Activated T-cell treated with anti-CD3 and anti-CD28 coated beads, Interleukin-2, amount 50 U/mL, for 48 hours (primary cell): ENCODE measurements at regions not wholly inside any gene's neighbourhood (a gene's known extent, or its start where the extent isn't known, plus 50 kb on each side); places are given as distances from the start of the nearest gene placed in this dataset.
A peak's percentile ranks its signal among the peaks of the same experiment; 100 is the strongest.
"Not testable (repeated sequence)": the region's sequence is repeated elsewhere in the genome, so short reads cannot be mapped to it uniquely, and the experiment has no call there.

Source experiments
- DNase-seq, 2 experiments: peaks; one replicate each; pipeline ENCODE4 v3.0.0-alpha.2; 2020

DNA sequence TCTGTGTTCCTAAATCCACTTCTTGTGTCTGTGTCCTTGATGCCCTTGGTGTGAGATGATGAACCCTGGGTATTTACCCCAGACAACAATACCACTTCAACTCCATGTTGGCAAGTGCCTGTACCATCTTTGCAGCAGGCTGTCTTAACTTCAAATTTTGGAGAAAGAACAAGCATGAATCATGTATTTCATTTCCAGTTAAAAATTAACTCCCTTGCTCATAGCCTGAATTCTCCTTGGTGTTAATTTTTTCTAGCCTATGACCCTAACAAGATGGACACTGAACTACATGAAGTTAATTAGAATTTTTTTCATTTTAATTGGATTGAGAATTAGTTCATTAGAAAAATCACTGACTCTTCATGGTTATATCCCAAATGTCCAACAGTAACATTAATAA is 267.8 kb upstream of the INTU start:
- DNase-seq = no peak

DNA sequence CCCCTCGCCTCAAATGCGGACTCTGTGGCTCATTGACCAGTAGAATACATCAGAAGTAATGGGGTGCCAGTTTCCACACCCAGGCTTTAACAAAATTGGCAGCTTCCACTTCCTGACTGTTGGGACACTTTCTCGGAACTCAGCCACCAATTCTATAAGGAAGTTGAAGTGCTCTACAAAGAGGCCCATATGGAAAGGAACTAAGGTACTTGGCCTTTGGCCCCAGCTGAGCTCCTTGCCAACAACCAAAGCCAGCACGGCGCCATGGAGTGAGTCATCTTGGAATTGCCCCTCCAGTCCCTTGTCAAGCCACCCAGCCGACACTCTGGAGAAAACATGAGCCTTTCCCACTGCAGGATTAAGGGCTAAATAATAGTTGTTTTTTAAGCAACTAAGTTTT is 262.2 kb upstream of the INTU start:
- DNase-seq = no peak

DNA sequence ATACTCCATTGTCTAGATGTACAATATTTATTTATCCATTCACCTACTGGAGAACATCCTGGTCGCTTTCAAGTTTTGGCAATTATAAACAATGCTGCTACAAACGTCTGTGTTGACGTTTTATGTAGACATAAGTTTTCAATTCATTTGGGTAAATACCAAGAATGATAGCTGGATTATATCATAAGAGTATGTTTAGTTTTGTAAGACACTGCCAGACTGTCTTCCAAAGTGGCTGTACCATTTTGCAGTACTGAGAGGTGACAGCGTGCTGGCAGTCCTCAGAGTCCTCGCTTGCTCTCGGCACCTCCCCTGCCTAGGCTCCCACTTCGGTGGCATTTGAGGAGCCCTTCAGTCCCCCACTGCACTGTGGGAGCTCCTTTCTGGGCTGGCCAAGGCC is 253.3 kb upstream of the INTU start:
- no peak for DNase-seq

DNA sequence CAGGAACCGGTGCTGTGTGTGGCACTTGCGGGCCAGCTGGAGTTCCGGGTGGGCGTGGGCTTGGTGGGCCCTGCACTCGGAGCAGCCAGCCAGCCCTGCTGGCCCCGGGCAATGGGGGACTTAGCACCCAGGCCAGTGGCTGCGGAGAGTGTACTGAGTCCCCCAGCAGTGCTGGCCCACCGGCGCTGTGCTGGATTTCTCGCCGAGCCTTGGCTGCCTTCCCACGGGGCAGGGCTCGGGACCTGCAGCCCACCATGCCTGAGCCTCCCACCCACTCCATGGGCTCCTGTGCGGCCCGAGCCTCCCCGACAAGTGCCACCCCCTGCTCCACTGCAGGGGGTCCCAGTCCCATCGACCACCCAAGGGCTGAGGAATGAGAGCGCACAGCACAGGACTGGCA is 252.8 kb upstream of the INTU start:
- DNase-seq = not testable (repeated sequence)

DNA sequence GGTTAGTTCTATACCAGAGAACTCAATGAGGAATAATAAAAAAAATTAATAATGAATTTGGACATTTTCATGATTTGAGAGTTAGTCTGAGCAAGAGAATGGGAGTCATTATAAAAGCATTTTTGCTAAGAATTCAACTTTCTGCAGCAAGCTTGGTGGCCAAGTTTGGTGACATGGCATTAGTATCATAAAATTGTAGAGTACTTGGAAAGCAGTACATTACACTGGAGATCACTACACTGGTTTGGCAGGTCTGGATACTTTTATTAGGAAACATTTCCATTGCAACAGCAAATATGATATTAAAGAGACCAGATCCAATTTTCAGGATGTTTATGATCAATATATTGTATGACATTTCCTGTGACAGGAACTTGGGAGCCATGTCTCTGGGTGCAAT is 249.1 kb upstream of the INTU start:
- DNase-seq = no peak

DNA sequence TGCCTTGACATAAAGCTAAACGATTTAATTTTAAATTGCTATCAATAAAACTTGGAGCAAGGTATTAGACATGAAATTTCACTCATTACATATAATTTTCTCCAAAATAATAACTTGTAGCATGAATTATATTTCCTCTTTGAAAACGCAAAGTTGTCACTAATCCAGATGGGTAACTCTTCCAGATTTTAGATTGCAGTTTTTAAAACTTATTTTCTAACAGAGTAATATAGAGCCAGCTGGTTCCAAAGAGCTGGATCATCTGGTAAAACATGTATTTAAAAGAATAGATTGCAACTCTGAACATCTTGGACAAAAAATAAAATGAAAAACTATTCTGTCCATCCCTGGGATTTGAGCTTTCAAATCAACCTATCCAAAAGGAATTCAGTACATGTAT is 238.2 kb upstream of the INTU start:
- no peak for DNase-seq

DNA sequence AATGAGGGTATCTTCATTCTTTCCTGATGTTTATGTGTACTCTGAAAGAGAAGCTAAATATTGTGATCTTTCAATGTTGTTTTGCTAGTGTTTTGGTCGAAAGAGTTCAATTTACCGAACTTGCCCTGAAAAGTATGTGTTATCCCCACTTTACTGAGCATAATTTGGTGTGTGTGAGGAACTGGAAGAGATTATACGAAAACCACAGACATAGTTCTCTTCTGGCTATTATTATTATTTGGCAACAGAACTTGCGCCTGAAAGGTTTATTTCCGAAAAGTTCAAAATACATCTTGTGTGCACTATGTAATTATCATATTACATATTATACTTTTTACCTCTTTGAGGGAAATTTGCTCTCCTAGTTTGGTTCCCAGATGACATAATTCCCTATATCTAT is 232.5 kb upstream of the INTU start:
- no peak for DNase-seq

DNA sequence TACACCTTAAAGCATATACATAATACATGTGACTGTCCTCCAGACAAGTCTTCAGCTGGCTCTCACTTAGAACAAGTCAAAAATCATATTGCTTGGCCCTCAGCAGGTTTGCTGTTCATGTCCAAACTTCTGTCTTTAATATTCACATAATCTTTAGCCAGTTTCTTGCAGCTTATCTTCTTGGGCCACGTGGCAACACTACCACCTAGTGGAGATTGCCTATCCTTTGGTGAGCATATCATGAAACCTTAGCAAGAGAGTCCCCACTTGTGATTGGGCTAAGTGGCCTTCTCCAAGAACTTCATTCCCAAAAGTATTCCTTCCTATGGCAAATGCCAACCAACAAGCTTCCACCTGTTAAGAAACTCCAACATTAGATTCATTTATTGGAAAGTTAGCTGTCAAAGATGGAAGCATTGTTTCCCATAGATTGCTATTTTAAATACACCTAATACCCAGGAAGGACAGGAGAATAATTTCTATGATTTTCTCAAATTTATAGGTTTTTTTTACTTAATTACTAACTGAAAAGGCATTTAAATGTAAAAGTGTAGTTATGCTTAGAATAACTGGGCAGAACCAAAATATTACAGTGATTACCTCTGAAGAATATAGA is 231.9 kb upstream of the INTU start:
- peak; percentile 43 to 53 for DNase-seq

DNA sequence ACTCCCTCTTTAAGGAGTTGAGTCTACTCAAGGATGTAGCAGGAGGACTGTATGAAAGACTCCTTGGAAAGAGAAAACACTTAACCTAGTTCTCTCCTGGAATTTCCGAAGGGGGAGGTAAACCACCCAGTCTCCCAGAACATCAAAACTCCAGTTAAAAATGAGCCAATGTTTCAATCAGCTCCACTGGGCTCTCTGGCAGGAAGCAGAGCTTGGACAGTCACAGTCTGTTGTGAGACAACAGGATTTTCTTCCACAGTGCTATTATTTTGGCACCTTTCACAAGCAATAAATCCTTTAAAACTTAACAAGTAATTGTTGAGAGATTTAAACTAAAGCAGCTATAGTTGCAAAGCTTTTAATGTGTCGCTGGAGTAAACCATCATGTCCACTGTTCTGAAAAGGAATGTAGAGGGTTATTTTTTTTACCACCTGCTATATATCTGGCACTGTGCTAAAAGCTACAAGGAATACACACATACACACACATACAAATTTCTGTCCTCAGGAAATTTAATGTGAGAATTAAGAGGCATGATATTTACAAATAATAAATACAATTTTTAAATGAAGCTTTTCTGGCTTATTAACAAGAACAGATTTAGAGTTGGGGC is 229.2 kb upstream of the INTU start:
- no peak for DNase-seq

DNA sequence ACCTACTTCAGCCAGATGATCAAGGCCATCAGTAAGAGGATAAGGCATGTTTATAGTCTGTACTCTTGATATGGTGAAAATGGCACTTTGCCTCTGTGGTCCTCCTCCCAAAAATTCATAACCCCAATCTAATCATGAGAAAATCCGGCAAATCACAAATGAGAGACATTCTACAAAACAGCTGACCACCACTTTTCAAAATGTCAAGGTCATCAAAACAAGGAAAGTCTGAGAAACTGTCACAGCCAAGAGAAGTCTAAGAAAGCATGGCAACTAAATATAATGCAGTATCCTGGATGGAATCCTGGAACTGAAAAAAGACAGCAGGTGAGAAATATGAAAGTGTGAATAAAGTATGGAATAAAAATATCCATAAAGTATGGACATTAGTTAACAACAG is 226.6 kb upstream of the INTU start:
- DNase-seq = no peak

DNA sequence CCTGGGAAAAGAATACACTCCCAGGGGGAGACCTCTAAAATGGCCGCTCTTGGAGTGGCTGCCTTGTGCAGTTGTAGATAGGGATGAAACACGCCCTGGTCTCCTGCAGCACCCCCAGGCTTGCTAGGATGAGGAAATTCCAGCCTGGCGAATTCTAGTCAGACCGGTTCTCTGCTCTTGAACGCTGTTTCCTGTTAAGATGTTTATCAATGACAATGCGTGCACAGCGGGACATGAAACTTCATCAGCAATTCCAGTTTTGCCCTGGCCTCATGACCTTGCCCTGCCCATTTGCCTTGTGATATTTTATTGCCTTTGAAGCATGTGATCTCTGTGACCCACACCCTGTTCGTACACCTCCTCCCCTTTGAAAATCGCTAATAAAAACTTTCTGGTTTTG is 225.2 kb upstream of the INTU start:
- DNase-seq = not testable (repeated sequence)

DNA sequence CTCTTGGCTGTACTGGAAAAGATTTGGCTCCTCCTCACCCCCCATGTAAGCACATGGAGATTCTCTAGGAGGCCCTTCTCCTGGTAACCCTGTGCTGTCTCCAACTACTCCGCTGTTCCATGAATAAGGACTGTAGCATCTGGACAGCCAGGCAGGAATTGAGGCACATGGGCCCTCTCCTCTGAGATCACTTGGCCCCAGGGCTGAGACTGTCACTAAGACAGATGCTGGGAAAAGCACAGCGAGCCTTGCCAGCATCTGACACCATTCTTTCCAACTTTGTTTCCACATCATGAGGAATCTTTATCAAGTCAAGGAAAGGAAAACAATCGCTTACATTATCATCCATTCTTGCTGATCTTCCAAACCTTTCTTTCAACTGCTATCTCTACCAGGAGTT is 222.6 kb upstream of the INTU start:
- DNase-seq = no peak

DNA sequence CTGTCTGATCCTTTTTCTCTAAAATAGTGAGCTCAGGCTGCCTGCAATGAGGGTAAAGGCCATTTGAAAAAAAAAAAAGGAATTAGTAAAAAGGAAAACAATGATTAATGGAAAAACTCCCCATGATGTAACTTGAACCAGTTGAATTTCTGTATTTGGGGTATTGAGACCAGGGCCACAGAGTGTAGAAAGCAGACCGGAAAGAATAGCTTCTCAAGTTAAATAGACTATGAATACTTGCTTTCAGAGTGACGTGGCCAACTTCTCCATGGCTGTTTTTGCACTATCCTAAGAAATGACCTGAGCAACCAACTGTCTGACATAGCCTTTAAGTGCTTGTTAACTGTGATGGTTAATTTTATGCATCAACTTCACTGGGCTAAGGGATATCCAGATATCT is 222.1 kb upstream of the INTU start:
- no peak for DNase-seq

DNA sequence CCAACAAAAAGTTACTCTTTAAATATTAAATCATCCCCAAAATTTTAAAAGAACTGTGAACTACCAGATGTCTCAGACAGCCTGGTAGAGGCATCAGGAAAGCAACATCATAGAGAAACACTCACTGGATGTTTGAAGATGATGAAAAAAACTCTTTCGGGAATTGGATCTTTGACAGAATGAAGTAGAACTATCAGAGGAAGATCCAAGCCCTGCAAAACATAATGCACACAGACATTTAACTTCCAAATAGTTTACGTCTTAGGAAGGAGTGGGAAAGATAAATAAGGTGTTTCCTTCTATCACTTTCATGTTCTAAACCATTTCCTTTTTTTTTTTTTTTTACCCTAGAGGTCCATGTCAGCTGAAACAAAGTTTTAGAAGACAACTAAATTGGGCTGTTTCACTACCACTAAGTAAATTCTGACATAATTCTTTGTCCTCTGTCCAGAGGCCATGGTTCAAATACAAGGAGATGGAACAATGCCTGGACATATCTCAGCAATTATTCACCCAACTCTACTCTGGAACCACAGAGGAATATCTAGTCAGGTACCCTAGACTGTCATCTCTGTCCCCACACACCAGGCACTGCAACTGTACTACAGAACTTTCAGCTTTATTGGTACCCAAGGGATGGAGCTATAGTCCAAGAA is 217.7 kb upstream of the INTU start:
- DNase-seq = no peak

DNA sequence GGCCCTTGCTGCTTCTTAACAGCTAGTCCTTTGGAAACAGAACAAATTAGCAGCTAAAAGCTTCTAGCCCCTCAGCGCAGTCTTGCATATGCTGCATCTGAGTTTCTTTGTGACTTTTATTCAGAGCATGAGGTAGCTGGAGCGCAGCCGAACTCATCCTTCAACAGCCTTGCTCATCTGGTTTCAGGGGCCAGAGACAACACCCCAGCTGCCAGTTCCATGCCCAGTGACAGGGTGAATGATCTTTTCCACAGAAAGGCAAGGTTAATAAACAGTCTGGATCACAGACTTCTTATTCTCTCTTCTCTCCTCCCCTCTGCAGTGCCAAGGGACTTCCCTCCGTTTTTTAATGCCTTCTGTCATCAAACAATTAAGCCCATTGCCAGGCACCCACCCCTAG is 216.6 kb upstream of the INTU start:
- DNase-seq = no peak

DNA sequence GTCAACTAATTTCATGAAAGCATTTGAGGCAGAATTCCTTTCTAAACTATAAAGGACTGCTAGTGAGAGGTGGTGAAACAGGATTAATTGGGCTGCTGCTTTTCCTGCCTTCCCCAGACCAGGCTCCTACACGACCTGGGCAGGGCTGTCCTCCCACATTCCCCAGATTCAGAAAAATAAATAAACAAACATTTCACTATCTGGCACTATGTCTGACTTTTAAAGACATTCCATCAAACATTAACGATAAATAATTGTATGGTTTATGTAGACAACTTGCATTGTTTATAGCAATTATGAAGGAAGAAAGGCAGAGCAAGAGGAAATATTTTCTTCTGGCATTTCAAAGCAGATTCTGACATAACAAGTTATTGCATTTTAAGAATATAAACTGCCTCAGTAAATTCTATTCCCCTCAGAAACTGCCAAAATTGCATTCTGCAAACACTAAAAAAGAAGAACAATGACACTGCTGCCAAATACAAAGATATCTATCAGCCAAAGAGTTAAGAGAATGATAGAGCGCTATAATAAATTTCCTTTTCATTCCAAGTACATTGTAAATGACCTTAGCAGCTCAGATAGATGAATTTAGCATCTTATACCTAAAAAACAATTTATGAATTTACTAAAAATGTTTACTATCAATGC is 214.7 kb upstream of the INTU start:
- no peak for DNase-seq

DNA sequence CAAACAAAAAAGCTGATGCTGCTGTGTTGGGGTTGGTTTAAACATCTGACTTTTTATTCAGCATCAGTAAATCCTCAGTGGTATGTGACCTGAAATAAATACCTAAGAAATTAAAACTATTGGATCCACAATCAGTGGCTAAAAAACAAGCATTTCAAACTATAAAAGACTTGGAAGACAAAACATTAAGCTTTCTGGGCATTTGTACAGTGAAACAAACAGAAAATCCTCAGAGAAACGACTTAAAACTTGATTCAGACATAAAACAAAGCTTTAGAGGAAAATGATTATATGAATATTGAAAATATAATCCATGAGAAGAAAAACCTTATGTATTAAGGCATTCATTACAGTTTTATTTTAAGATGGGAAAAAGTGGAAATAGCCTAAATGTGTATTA is 213.3 kb upstream of the INTU start:
- DNase-seq = no peak

DNA sequence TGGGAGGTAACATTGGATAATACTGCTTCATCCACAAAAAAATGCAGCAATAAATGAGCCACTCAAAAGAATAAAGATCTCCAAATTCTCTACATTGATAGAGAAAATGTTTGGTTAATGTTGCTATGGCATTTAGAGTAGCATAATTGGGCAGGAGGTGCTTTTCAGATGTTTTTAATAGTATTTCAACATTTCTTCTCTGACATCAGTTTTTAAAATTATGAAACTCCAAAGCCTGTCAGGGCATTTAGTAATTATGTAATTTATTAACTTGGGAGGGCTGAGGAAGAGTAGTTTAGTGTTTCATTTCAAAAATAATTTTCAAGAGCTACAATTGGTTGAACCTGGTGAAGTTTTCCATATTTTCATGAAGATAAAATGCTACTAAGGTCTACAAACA is 211.3 kb upstream of the INTU start:
- DNase-seq = no peak

DNA sequence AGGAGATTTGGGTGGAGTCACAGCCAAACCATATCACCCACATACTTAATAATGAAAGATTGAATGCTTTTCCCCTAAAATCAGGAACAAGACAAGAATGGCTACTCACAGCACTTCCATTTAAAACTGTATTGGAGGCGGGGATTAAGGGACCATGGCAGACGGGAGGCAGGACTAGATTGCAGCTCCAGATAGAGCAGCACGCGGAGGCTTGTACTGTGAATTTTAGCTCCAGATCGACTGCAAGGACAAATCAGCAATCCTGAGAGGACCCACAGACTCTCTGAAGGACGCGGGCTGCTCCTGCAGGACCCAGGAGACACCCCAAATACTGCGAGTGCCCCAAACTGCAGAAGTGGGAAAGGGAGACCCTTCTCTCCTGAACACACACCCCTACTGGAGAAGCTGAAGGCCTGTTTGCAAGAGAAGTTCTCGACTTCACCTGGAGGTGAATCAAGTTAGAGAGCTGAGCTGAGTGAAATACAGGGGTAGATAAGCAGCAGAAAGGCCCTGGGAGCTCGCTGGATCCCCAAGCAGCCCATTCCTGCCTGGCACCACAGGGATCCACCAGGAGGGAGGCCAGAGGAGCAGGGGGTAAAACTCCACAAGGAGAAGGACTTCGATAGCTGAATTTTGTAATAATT is 207.4 kb upstream of the INTU start:
- no peak for DNase-seq

DNA sequence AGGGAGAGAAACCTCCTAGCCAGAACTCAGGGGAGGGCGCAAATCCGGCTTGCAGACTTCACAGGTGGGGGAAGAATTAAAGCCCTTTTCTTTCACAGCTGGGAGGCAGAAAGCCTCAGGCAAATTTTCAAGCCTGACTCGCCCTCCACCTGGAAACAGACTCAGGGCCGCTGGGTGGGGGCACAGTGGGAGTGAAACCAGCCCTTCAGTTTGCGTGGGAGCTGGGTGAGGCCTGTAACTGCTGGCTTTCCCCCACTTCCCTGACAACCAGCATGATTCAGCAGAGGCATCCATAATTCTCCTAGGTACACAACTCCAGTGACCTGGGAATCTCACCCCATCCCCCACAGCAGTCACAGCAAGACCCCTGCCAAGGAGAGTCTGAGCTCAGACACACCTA is 206.9 kb upstream of the INTU start:
- DNase-seq = no peak

DNA sequence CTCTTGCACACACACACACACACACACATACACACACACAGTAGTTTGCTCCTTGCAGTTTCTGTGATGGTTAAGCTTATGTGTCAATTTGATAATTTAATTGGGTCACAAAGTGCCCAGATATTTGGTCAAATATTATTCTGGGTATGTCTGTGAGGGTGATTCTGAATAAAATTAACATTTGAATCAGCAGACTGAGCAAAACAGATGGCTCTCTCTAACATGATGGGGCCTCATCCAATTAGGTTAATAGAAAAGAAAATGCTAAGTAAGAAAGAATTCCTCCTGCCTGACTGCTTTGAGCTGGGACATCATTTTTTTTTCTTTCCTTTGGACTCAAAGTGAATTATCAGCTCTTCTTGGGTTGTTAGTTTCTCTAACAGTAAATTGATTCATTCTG is 191.2 kb upstream of the INTU start:
- no peak for DNase-seq

DNA sequence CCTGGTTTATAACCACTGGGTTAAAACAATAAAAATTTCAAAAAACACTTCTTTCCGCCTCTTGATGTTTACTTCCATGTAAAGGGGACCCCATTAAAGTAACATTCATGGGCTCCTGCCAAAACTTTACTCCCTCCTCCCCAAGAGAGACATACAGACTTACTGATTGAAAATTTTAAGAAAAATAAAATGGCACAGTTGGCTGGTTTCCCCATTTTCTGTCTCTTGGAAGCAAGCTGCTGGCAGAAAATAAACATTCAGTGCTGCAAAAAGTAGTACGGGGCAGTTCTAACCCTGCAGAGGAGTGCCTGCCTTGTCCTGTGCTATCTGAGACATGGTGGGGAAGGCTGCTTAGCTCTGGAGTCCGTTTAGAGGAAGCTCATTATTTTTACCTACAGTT is 187.3 kb upstream of the INTU start:
- DNase-seq = no peak

DNA sequence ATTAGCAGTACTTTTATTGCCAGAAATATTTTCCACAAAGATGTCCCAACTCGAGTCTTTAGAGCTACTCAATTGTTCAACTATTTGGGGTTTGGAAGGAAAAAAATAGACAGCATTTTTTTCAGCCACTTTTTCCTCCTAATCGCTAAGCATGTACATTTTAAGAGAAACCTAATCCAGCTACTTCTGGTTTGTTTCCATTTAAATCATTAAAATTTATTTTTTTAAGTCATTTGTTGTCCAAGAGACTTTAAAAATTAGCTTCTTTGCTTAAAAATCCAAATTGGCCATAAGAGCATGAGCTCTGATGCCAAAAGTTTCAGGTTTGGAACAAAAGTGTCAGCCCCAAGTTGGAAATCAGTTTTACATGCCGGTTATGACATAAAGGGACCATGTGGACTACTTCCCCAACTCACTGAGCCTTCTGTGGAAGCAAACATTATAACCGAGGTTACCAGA is 186.3 kb upstream of the INTU start:
- no peak for DNase-seq

DNA sequence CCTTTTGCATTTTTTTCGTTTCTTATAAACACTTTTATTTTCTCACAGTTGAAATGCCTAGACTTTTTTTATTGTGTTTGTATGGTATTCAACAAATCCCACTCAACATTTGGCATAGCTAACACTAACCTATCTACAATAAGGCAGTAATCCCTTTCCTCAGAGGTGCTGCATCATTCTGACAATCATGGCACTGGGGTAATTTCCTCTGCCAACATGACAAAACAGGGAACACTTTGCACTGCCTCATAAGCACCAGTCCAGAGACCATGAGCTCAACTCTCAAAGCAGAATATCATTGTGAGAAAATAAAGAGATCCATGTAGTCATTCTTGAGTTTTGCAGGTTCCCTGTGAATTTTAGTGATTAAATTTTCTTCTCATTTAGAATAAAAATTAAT is 183.8 kb upstream of the INTU start:
- DNase-seq = no peak
